HFFc6 (cell line): ENCODE measurements at regions not wholly inside any gene's neighbourhood (a gene's known extent, or its start where the extent isn't known, plus 50 kb on each side); places are given as distances from the start of the nearest gene placed in this dataset.

Experiments used
- DNase-seq: peaks from one replicate; pipeline ENCODE4 v3.0.0-alpha.2; 2018
- H3K27ac Mint-ChIP-seq: 2 replicates; pipeline ENCODE4 v1.8.0; 2020; ENCODE audit warnings: mild to moderate bottlenecking, mixed read lengths
- H3K27me3 Mint-ChIP-seq: 2 replicates; pipeline ENCODE4 v1.8.0; 2021; ENCODE audit warnings: mild to moderate bottlenecking, moderate library complexity, mixed read lengths; ENCODE audit not compliant: insufficient read depth
- H3K36me3 Mint-ChIP-seq: 2 replicates; pipeline ENCODE4 v1.8.0; 2021; ENCODE audit warnings: low read depth, mixed read lengths
- H3K4me1 Mint-ChIP-seq: 2 replicates; pipeline ENCODE4 v1.8.0; 2020; ENCODE audit warnings: low read depth, mixed read lengths
- H3K4me3 Mint-ChIP-seq: 2 replicates; pipeline ENCODE4 v1.8.0; 2020; ENCODE audit warnings: mild to moderate bottlenecking, moderate library complexity, mixed read lengths
- H3K9me3 Mint-ChIP-seq: 2 replicates; pipeline ENCODE4 v1.8.0; 2020; ENCODE audit warnings: mild to moderate bottlenecking, mixed read lengths
- TF ChIP-seq, protein P1 (sequence below): fragments of 200-600 bp; sonication (generic); IDR thresholded peaks from 2 replicates; pipeline ENCODE4 v1.5.0; 2021; ENCODE audit warnings: antibody characterized with exemption, mild to moderate bottlenecking

DNA sequence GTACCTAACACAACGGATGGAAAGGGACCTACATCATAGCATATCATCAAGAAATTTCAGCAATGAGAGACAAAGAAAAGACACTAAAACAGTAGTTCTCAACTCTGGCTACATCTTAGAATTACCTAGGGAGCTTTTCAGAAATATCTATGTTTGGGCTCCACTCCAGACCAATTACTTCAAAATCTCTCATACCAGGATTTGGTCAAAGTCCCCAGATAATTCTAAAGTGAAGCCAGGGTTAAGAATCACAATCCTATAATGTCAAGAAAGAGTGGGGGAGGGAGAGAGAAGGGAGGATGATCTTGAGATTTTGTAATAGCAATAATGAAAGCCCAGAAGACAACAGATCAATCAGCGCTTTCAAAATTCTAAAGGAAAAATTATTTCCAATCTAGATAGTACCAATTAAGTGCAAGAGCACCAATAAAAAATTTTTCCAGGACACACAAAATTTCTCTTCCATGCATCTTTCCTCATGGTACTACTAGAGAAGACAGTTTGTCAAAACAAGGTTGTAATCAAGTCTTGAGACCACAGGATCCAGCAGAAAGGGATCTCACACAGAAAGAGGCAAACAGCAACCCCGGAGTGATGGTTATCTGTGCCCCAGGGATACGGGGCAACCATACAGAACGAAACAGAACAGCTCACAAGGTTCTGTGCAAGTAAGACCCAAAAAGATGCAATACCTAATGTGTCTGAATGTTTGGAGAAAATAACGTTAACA is 152.9 kb upstream of the DST start:
- H3K9me3 Mint-ChIP-seq, result no peaks in the 10 kb centered on the region
- no peak for DNase-seq
- H3K27ac Mint-ChIP-seq, result peak overlapping the region; percentile 69
- peaks cover 20% of the 10 kb centered on the region for H3K36me3 Mint-ChIP-seq
- peak overlapping the region; percentile 28 for H3K4me3 Mint-ChIP-seq
- no peaks in the 10 kb centered on the region for H3K27me3 Mint-ChIP-seq
- peaks cover 93% of the 10 kb centered on the region for H3K4me1 Mint-ChIP-seq
- TF ChIP-seq, protein P1, sequence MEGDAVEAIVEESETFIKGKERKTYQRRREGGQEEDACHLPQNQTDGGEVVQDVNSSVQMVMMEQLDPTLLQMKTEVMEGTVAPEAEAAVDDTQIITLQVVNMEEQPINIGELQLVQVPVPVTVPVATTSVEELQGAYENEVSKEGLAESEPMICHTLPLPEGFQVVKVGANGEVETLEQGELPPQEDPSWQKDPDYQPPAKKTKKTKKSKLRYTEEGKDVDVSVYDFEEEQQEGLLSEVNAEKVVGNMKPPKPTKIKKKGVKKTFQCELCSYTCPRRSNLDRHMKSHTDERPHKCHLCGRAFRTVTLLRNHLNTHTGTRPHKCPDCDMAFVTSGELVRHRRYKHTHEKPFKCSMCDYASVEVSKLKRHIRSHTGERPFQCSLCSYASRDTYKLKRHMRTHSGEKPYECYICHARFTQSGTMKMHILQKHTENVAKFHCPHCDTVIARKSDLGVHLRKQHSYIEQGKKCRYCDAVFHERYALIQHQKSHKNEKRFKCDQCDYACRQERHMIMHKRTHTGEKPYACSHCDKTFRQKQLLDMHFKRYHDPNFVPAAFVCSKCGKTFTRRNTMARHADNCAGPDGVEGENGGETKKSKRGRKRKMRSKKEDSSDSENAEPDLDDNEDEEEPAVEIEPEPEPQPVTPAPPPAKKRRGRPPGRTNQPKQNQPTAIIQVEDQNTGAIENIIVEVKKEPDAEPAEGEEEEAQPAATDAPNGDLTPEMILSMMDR, result no peak

DNA sequence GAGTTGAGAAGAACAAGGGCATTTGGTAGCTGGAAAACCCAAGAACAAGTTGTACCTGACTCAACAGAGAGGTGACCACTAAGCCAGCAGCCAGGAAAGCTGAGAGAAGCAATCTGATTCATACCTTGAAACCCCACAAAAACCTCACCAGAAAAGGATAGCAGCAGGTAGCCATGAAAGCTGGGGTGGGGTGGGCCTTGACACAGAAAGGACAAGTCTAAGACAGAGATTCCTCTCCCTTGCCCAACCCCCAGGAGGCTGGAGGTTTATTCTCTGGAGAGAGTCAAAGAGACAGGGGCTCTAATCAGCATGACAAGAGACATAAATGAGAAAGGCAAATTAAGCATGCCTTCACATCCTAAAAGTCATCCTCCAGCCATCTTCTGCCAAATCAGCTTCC is 151.7 kb upstream of the DST start:
- Mint-ChIP-seq H3K9me3 (no peaks in the 10 kb centered on the region), H3K27me3 (no peaks in the 10 kb centered on the region; the same call in 1 of the 2 replicates), H3K4me1 (peaks cover 93% of the 10 kb centered on the region), H3K27ac (peak overlapping the region; percentile 69), H3K36me3 (peaks cover 31% of the 10 kb centered on the region), H3K4me3 (no peak overlapping the region; the same call in 1 of the 2 replicates)
- TF ChIP-seq, protein P1, result no peak
- DNase-seq, result no peak

DNA sequence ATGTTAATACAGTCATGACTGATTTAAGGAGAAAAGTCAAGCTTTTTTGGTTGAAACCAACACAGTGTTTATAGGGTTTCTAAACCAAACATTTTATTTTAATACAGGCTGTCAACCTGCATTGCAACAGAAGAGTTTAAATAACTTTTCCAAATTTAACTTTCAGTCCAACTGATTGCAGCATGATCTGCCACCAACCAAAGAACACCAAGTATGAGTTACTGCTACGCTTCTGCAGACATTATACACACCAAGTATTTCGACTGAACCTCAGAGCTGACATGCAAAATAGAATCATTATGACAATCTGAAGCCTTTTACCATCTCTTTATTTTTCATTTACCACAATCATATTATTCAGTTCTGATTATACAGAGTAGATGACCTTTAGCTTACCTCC is 151.2 kb upstream of the DST start:
- DNase-seq, result no peak
- Mint-ChIP-seq H3K9me3 (no peaks in the 10 kb centered on the region), H3K4me1 (peaks cover 91% of the 10 kb centered on the region), H3K27ac (peak overlapping the region; percentile 69; the same call in 1 of the 2 replicates), H3K4me3 (no peak overlapping the region), H3K27me3 (no peaks in the 10 kb centered on the region; the same call in 1 of the 2 replicates), H3K36me3 (peaks cover 28% of the 10 kb centered on the region)
- TF ChIP-seq, protein P1, result no peak

DNA sequence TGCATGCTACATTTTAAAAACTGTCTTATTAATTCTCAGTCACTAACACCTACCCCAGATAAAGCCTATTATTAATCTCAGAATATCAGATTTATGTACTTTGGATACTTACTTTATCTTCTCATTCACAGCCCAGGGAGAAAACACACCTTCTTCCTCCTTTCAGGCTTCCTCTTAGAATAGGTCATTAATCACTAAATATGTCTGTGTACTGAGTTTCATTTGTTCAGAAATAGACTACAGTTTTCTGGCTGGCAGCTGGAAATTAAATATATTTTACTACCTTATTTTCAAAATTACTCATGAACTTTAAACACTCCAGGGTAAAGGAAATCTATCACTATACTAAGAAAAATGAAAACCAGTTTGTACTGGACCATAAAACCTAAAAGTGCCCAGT is 147.7 kb upstream of the DST start:
- TF ChIP-seq, protein P1, result no peak
- peaks cover 7% of the 10 kb centered on the region; the same call in 1 of the 2 replicates for H3K27me3 Mint-ChIP-seq
- peaks cover 39% of the 10 kb centered on the region for H3K36me3 Mint-ChIP-seq
- H3K4me3 Mint-ChIP-seq, result no peak overlapping the region
- H3K27ac Mint-ChIP-seq, result peak overlapping the region; percentile 8
- no peak for DNase-seq
- H3K9me3 Mint-ChIP-seq, result no peaks in the 10 kb centered on the region
- peaks cover 75% of the 10 kb centered on the region for H3K4me1 Mint-ChIP-seq

DNA sequence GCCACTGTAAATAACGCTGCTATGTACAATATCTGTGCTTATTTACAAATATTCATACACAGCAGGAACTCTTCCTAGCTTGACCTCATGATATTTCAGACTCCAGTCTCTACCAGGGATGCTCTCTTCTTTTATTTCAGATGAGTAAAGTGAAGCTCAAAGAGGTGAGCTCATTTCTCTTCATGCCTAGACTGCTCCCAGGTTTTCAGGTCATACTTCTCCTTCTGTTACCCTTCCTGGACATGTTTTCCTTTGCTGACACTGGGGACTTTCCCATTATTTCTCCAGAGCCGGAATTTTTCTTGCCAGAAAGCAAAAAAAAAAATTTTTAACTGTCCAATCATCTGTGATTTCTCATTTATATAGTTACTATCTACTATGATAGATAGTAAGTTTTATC is 147.2 kb upstream of the DST start:
- Mint-ChIP-seq H3K9me3 (no peaks in the 10 kb centered on the region), H3K4me3 (no peak overlapping the region), H3K27me3 (peaks cover 7% of the 10 kb centered on the region; the same call in 1 of the 2 replicates), H3K27ac (peak overlapping the region; percentile 8; the same call in 1 of the 2 replicates), H3K36me3 (peaks cover 39% of the 10 kb centered on the region), H3K4me1 (peaks cover 70% of the 10 kb centered on the region)
- DNase-seq, result no peak
- TF ChIP-seq, protein P1, result no peak
